ENCODE measurements at regions not wholly inside any gene's neighbourhood (a gene's known extent, or its start where the extent isn't known, plus 50 kb on each side); places are given as distances from the start of the nearest gene placed in this dataset.

GRCh38 chr4:123092586-123092985, 170.2 kb upstream of the NUDT6 start:
- TF ChIP-seq, protein P1, sequence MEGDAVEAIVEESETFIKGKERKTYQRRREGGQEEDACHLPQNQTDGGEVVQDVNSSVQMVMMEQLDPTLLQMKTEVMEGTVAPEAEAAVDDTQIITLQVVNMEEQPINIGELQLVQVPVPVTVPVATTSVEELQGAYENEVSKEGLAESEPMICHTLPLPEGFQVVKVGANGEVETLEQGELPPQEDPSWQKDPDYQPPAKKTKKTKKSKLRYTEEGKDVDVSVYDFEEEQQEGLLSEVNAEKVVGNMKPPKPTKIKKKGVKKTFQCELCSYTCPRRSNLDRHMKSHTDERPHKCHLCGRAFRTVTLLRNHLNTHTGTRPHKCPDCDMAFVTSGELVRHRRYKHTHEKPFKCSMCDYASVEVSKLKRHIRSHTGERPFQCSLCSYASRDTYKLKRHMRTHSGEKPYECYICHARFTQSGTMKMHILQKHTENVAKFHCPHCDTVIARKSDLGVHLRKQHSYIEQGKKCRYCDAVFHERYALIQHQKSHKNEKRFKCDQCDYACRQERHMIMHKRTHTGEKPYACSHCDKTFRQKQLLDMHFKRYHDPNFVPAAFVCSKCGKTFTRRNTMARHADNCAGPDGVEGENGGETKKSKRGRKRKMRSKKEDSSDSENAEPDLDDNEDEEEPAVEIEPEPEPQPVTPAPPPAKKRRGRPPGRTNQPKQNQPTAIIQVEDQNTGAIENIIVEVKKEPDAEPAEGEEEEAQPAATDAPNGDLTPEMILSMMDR (IDR thresholded peaks at IDR 0.05), result no peak
- TF ChIP-seq POLR2A (IDR thresholded peaks at IDR 0.05), result no peak
